COLO668 (cell line): ENCODE measurements at regions not wholly inside any gene's neighbourhood (a gene's known extent, or its start where the extent isn't known, plus 50 kb on each side); places are given as distances from the start of the nearest gene placed in this dataset.
A peak's percentile ranks its signal among the peaks of the same experiment; 100 is the strongest.
"Not testable (repeated sequence)": the region's sequence is repeated elsewhere in the genome, so short reads cannot be mapped to it uniquely, and the experiment has no call there.

ENCODE experiments used
- DNase-seq: peaks from one replicate; lab custom pipeline; 2025; ENCODE audit not compliant: unreplicated experiment; lab: John Stamatoyannopoulos, UW

- peak; percentile 33 for DNase-seq
Measured at GRCh38 chr5:102049517-102049916, 246.6 kb downstream of the SLCO4C1 start.

DNA sequence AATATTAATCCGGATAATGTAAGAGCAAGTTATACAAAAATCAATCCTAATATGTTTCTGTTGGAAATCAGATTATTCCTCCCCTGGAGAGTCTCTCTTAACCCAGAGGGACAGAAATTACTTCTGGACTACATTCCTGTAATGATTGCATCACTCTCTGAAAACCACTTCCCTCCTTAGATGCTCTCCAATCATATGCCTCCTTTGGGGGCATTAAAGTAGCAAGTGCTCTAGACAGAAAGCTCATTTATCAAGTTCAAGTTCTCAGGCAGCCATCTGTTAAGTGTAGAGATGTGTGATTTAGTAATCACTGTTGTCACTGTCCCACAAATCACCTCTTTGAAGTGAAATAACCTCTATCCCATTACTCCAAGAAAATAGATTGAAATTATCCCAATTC lies 247.1 kb downstream of the SLCO4C1 start:
- DNase-seq = no peak

- not testable (repeated sequence) for DNase-seq
Measured at GRCh38 chr5:102047073-102047472, 249.0 kb downstream of the SLCO4C1 start.

GRCh38 chr5:102040326-102040725 lies 255.8 kb downstream of the SLCO4C1 start:
- DNase-seq = no peak

DNA sequence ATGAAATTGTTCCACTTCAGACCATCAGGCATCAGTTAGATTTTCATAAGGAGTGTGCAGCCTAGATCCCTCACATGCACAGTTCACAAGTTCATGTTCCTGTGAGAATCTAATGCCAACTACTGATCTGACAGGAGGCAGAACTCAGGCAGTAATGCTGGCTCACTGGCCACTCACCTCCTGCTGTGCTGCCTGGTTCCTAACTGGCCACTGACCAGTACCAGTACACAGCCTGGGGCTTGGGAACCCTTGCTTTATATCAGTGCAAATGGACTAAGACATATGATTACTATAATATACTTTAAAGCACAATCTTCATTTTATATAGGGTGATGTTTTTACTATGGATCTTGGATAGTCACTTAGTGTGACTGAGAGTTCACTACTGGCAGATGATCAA lies 259.2 kb downstream of the SLCO4C1 start:
- DNase-seq = no peak

GRCh38 chr5:102031711-102032110 lies 264.4 kb downstream of the SLCO4C1 start:
- DNase-seq = no peak

- no peak for DNase-seq
Measured at GRCh38 chr5:102018690-102019089, 277.4 kb downstream of the SLCO4C1 start.

DNA sequence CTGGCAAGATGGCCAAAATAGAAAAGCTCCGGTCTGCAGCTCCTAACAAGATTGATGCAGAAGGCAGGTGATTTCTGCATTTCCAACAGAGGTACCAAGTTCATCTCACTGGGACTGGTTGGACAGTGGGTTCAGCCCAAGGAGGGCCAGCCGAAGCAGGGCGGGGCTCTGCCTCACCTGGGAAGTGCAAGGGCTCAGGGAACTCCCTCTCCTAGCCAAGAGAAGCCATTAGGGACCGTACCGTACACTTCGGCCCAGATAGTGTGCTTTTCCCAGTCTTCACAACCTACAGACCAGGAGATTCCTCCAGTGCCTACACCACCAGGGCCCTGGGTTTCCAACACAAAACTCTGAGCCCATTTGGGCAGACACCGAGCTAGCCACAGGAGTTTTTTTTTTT lies 277.8 kb downstream of the SLCO4C1 start:
- DNase-seq = no peak

GRCh38 chr5:102014371-102014770 lies 281.7 kb downstream of the SLCO4C1 start:
- DNase-seq = no peak

DNA sequence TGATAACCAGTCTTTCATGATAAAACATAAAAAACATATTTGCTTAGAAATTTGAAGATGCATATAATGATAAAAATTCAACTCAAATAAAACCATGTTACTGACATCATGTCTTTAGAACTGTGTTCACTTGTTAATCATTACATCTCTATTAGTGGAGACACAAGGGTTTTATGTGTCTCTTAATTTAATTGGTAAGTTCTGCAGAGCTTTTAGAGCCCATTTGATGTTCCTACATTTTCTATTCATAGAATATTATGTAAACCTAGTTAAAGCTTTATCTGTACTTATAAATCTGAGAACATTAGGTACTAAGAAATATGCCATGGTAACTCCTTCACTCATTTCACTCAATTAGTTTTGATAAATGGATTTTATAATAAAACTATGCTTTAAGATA lies 285.4 kb downstream of the SLCO4C1 start:
- no peak for DNase-seq

DNA sequence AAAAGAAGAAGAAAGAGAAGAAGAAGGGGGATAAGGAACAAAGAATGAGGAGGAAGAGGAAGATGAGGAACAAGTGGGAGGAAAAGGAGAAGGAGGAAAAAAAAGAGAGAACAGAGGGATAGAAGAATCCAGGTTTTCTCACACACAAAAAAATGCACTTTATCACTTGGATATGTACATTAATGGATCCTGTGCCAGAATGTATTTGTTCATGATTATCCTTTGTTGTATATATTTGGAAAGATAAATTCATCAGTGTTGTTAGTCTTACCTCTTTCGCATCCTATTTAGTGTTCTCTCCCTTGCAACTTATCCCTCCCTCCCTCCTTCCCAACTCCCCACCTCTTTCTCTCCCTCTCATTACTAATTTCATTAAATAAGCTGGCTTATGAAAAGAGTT lies 298.8 kb downstream of the SLCO4C1 start:
- DNase-seq = no peak

- DNase-seq = no peak
Measured at GRCh38 chr5:101995585-101995984, 300.5 kb downstream of the SLCO4C1 start.

GRCh38 chr5:101991486-101991885 lies 304.6 kb downstream of the SLCO4C1 start:
- DNase-seq = no peak

DNA sequence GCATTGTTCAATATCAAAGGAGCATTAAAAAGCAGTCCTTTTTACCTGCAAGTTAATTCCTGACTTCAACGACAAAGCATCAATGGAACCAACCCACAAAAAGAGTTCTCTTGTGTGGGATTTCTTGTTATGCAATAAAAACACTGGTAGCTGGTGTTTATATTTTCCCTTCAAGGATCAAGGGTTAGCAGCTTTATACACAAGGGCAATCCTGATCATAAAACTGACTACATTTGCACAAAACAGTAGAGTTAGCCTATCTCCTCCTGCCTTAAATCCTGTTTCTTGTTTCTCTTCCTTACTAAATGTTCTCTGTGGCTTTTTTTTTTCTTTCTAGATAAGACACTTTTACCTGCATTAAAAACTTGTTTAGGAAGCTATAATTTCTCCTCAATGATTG lies 306.4 kb downstream of the SLCO4C1 start:
- no peak for DNase-seq

DNA sequence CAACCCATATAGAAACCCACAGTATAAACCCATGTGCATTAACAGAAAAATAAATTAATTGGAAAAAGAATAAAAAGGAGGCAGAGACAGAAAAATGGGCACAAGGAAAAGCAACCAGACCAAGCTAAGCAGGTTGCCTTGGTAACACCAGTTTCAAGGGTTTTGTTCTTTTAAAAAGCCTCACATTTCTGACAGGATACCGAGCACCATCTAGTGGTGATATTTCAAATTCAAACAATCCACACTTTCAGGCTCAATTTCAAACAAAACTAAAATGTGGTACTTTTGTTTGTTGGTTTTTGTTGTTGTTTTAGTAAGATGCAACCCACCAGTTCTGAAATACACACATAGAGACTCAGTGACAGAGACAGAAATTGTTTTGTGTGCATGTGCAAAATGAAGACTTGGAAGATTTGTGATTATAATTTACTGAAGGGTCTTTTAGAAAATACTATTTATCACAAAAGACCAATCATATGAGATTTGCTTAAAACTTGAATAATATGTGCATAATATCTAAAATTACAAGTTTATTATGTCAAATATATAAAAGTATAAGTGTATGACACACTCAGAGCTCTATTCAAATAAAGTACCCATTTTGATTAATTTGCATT lies 318.2 kb downstream of the SLCO4C1 start:
- DNase-seq = peak; percentile 5

DNA sequence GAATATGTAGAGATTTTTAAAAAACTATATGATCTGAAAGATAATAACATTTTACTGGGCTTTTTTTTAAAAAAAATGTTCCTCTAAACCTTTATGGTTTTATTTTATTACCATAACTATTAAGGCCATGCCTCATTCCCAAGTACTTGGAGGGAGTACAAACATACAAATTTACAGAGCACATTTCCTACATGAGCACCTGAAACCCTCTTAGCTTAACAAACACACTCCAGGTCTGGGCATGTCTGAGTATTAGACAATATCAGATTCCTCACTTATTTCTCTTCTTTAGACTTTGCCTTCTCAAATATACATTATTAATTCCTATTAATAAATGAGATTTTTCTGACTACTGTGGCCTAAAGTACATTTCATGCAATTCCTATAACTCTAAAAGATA lies 319.2 kb downstream of the SLCO4C1 start:
- no peak for DNase-seq

DNA sequence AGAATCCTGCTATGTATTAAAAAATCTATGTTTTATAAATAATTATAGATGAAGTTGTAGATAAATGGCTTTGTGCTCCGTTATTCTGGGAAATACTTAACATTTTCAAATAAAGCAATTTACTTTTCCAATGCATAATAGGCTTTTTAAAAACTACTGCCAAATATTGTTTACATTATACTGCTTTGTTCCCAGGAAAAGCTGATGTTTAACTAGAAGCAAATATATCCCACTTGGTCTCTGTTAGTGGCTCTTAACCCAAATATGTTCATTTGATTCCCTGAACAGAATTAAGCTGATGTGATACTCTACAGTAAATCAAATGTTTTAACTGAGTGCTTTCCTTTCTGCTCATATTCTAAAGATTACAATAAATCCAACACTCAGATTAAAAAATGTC lies 326.3 kb downstream of the SLCO4C1 start:
- no peak for DNase-seq

DNA sequence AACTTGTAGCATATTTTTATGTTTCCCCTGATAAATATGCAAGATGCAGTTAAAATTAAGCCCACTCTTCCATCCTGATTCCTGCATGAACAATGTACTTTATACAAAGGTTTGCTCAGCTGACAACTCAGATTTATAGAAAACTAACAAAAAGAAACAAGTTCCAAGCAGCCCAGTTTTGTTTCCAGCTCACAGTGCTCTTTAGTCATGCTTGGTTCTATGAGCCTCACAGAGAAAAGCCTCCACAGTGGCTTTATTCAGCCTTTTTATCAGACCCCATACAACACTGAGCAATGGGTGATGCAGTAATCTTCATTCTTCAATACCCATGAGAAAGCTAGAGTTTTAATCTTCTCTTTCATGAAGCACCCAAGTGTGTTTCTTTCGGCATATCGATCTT lies 329.6 kb downstream of the SLCO4C1 start:
- no peak for DNase-seq

DNA sequence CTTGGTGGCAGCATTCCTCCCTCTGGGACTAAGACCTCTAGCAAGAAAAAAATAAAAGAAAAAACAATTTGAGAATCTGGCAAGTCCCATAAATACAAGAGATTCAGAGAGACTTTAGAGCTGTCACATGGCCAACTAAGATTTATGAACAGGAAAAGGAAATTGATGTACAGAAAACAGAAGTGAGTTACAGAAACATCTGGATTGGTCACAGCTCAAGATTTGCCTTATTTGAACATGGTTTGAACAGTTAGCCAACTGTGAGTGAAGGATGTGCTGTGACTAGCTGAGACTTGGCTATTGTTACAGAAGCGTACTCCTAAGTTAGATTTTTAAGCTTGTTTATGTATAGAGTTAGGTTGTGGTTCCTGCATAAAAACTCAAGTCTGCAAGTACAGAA lies 340.2 kb downstream of the SLCO4C1 start:
- DNase-seq = no peak

DNA sequence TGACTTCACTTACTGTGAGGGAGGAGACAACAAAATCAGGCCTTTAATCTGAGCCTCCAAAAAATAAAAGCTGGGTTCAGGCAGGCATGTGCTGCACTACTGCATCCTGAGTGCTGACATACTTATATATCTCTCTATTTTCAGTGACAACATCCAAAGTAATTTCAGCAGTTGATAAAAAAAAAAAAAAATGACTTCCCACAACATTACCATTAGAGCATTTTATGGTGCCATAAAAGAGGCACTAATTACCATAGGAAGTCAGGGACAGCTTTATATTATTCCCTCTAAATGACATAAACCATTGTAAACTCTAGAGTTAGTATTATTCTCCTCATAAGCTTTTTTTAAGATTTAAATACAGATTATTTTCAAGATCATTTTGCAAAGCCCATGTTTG lies 346.1 kb downstream of the SLCO4C1 start:
- DNase-seq = no peak

DNA sequence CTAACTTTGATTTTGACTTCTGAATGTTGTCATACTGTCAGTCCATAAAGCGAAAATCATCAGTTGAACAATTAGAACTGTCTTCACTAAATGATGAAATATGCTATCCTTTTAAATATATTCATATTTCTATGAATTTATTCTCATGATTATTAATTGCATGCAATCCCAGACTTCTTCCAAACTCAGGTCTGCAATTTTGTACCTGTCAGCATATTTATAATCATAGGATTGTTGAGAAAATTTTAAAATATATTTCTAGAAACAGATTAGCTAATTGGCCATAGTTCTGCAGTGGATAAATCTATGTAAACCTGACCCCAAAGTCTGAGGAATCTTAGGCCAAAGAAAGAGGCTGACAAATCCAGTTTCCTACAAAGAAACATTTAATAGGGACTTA lies 347.5 kb downstream of the SLCO4C1 start:
- no peak for DNase-seq

DNA sequence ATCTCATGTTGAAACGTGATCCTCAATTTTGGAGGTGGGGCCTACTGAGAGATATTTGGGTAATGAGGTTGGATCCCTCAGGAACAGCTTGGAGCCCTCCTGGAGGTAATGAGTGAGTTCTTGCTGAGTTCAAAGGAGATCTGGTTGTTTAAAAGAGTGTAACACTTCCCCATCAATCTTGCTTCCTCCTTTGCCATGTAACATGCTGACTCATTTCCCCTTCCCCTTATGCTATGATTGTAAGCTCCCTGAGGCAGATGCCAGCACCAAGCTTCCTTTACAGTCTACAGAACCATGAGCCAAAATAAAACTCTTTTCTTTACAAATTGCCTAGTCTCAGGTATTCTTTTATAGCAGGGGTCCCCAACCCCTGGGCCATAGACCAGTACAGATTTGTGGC lies 352.3 kb downstream of the SLCO4C1 start:
- DNase-seq = no peak

- DNase-seq = peak; percentile 19
Measured at GRCh38 chr5:101942321-101942882, 353.7 kb downstream of the SLCO4C1 start.
